MV-4-11 (cell line): ENCODE measurements at regions not wholly inside any gene's neighbourhood (a gene's known extent, or its start where the extent isn't known, plus 50 kb on each side); places are given as distances from the start of the nearest gene placed in this dataset.

Source experiments
- DNase-seq: peaks from one replicate; lab custom pipeline; 2025; lab: John Stamatoyannopoulos, UW

GRCh38 chrX:45872480-45872879, 671.8 kb upstream of the DIPK2B start:
- no peak for DNase-seq

- no peak for DNase-seq
Measured at GRCh38 chrX:45868425-45868824, 667.7 kb upstream of the DIPK2B start.

GRCh38 chrX:45862801-45863200, 662.1 kb upstream of the DIPK2B start:
- DNase-seq: no peak

DNA sequence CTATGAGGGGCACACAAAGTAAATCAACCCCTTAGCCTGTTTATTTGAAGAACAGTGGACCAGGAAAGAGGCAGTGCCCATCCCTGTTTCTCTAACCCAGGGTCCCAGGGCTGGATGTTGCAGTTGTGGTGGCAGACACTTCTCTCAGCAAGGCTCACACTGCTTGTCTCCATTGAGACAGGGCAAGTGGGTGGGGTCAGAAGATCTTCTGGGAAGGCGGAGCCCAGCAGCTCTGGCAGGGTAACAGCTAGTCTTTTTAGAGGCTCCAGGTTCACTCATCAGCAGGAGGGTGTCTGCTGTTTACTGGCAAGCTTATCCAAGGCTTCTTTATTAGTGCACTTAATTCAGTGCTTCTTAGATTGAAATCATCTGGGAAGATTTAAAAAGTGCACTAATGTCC, 659.8 kb upstream of the DIPK2B start:
- DNase-seq: no peak

- no peak for DNase-seq
Measured at GRCh38 chrX:45859407-45859806, 658.7 kb upstream of the DIPK2B start.

DNA sequence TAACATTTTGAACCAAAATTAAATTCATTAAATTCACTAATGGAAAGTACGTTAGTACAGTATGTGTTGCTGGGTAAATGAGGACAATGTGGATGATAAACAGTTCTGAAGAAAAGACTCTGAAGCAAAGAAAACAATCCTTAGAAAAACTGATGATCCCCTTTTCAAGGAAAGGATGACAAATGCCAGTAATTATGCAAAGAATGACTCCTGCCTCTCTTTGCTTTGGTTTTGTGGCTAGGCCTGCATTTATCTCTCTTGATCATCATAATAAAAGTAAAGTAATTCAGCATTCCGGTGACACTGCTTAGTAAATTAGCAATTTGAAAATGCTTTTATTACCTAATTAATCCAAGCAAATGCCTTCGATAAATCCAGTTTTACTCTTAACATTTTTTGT, 652.2 kb upstream of the DIPK2B start:
- DNase-seq: no peak

GRCh38 chrX:45851434-45851991, 650.8 kb upstream of the DIPK2B start:
- DNase-seq: no peak

- no peak for DNase-seq
Measured at GRCh38 chrX:45850775-45851433, 650.2 kb upstream of the DIPK2B start.

DNA sequence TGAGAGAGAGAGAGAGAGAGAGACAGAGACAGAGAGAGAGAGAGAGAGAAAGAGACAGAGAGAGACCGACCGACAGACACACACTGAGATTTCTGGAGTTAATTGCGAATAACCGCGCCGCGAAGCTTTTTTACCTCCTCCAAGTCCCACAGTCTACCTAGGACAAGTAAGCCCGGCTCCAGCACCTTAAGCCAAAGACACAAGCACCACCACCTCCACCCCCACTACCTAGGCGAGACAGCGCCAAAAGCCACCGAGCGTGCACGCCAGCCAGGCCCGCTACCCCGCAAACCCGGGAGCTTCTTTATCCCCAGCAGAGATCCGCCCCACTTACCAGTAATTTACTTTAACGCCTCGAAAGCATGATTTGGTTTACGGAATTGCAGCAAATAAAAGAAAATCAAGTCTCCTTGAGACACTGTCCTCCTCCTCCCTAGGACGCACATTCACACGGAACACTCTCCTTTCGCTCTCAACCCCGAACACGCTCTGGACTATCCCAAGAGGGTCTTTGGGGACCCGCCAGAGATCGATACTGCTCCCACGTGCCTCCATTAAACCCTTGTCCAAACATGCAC, 649.6 kb upstream of the DIPK2B start:
- no peak for DNase-seq

DNA sequence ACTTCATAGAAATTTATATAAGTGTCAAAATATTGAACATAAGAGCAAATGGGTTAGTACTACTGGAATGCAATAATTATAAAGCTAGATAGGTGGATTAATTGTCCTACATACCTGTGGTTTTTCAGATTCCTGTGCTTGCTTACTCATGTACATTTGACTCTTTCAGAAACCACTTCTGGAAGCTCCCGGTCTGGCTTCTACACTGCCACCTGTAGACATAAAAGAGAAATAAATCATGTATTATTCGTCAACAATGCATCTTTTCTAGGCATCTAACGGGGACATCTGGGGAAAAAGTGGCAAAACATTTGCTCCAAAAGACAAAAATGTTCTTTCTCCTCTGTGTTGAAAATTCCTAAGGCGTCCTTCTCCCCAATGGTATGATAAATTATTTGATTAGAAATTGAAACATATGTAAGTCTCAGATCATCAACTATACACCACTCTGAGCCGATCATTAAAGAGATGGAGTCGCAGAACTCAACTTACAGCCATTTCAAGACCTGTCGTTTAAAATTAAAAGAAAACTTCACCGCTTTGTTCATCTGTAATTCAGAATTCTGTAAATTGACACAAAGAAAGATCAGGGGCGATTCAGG, 648.7 kb upstream of the DIPK2B start:
- DNase-seq: no peak

- no peak for DNase-seq
Measured at GRCh38 chrX:45847961-45848360, 647.3 kb upstream of the DIPK2B start.

GRCh38 chrX:45846328-45846727, 645.7 kb upstream of the DIPK2B start:
- DNase-seq: no peak

GRCh38 chrX:45845142-45845541, 644.5 kb upstream of the DIPK2B start:
- no peak for DNase-seq

- DNase-seq: no peak
Measured at GRCh38 chrX:45843518-45843917, 642.8 kb upstream of the DIPK2B start.

DNA sequence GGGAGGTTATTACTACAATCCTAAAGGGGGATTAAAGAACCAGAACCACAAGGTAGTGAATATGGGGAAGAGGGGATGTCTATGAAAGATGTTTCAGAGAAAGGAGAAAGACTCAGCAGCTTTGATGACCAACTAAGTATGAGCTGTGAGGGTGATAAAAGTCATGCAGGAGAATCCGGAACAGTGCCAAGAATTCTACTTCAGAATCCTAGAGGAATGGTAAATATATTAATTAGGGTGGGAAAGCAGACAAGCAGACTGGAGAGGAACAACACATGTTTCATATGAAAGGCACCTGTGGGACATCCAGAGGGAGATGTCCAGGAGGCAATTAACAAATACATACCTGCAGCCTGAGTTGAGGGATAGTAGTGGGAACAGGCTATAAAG, 642.2 kb upstream of the DIPK2B start:
- no peak for DNase-seq

GRCh38 chrX:45842207-45842925, 641.7 kb upstream of the DIPK2B start:
- no peak for DNase-seq

- no peak for DNase-seq
Measured at GRCh38 chrX:45840411-45840950, 639.8 kb upstream of the DIPK2B start.

- DNase-seq: no peak
Measured at GRCh38 chrX:45830343-45830742, 629.7 kb upstream of the DIPK2B start.

GRCh38 chrX:45824471-45824870, 623.8 kb upstream of the DIPK2B start:
- DNase-seq: peak; percentile 62

DNA sequence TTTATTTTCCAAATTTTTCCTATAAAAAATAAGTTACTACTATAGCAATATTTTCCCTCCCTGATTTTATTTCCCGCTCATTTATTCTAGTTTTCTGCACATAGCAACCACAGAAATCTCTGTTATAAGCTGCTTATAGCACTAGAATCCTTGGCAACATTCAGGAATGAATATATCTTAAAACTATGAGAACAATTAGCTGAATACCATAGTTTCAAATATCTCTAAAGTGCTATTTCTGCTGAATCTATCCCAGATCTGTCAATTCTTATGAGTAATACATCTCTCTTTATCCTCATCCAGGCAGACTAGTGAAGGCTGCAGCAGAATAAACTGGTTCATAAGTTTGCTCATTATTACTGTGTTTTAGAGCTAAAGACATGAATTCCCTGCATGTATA, 622.9 kb upstream of the DIPK2B start:
- no peak for DNase-seq

- no peak for DNase-seq
Measured at GRCh38 chrX:45822124-45822523, 621.4 kb upstream of the DIPK2B start.

DNA sequence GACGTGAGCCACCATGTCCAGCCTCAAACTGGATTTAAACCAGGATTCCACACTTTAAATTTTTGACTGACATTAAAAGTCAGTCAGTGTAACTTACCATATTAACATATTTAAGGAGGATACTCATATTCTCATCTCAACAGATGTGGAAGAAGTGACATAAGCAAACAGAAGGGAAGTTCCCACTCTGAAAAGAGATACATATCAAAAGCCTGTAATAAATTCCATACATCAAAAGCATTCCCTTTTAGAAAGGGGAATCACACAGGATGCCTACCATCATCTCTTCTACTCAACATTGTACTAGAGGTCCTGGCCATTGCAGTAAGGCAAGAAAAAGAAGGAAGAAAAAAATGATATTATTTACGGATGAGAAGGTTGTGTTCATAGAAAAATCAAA, 618.2 kb upstream of the DIPK2B start:
- DNase-seq: no peak

DNA sequence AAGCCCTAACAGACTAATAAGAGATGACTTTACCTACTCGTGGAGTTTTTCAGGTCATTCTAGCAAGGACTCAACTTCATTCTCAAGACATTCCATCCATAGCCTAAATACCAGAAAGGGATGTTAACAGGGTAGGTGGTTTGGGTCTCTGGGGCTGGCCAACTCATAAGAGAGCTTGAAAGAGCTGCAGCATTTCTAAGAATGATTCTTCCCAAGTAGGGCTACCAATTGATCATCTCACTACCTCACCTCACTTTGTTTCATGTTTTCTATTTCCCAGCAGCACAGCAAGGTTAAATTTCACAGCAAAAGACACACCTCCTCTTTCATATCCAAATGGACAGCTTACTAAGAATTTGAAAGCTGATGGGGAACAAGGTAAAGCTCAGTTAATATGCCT, 614.8 kb upstream of the DIPK2B start:
- no peak for DNase-seq
